ENCODE measurements at regions not wholly inside any gene's neighbourhood (a gene's known extent, or its start where the extent isn't known, plus 50 kb on each side); places are given as distances from the start of the nearest gene placed in this dataset.

DNA sequence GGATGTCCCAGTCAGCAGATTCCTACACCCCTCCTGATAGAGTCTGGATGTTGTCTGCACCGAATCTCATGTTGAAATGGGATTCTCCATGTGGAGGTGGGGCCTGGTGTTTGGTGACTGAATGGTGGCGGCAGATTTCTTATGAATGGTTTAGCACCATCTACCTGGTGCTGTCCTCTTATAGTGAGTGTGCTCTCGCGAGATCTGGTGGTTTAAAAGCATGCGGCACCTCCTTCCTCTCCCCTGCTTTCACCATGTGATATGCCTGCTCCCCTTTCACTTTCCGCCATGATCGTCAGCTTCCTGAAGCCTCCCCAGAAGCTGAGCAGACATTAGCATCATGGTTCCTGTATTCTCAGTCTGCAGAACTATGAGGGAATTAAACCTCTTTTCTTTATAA lies 135.2 kb upstream of the SLC6A11 start:
- TF ChIP-seq, protein P1, sequence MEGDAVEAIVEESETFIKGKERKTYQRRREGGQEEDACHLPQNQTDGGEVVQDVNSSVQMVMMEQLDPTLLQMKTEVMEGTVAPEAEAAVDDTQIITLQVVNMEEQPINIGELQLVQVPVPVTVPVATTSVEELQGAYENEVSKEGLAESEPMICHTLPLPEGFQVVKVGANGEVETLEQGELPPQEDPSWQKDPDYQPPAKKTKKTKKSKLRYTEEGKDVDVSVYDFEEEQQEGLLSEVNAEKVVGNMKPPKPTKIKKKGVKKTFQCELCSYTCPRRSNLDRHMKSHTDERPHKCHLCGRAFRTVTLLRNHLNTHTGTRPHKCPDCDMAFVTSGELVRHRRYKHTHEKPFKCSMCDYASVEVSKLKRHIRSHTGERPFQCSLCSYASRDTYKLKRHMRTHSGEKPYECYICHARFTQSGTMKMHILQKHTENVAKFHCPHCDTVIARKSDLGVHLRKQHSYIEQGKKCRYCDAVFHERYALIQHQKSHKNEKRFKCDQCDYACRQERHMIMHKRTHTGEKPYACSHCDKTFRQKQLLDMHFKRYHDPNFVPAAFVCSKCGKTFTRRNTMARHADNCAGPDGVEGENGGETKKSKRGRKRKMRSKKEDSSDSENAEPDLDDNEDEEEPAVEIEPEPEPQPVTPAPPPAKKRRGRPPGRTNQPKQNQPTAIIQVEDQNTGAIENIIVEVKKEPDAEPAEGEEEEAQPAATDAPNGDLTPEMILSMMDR (IDR thresholded peaks at IDR 0.05 in 4 of 5, conservative IDR thresholded peaks at IDR 0.05 in 1 of 5): no peak
- no peak for TF ChIP-seq POLR2A (IDR thresholded peaks at IDR 0.05)
